ENCODE measurements at regions not wholly inside any gene's neighbourhood (a gene's known extent, or its start where the extent isn't known, plus 50 kb on each side); places are given as distances from the start of the nearest gene placed in this dataset.

DNA sequence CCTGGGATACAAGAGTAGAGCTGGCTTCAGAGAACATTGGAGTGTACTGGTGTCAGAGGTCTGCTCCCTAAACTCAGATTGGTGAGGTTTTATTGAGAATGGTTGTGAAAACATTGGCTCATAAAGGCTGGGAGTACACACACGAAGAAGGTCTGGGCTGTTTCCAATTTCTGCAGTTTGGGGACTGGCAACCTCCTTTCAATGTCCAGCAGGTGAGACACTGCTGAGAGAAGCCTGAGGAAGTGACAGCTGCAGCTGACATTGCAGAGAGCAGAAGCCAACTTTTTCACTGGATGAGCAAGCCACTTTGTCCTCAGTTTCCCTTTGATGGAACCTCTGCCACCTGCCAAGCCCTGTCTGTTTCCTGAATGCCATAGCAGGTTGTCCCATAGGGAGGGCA, 346.6 kb upstream of the SPRED2 start:
- TF ChIP-seq, protein P1, sequence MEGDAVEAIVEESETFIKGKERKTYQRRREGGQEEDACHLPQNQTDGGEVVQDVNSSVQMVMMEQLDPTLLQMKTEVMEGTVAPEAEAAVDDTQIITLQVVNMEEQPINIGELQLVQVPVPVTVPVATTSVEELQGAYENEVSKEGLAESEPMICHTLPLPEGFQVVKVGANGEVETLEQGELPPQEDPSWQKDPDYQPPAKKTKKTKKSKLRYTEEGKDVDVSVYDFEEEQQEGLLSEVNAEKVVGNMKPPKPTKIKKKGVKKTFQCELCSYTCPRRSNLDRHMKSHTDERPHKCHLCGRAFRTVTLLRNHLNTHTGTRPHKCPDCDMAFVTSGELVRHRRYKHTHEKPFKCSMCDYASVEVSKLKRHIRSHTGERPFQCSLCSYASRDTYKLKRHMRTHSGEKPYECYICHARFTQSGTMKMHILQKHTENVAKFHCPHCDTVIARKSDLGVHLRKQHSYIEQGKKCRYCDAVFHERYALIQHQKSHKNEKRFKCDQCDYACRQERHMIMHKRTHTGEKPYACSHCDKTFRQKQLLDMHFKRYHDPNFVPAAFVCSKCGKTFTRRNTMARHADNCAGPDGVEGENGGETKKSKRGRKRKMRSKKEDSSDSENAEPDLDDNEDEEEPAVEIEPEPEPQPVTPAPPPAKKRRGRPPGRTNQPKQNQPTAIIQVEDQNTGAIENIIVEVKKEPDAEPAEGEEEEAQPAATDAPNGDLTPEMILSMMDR (IDR thresholded peaks at IDR 0.05) = no peak
- no peak for TF ChIP-seq EP300 (IDR thresholded peaks at IDR 0.05)

Data from gastroesophageal sphincter (tissue), 3 donors.